ENCODE measurements at regions not wholly inside any gene's neighbourhood (a gene's known extent, or its start where the extent isn't known, plus 50 kb on each side); places are given as distances from the start of the nearest gene placed in this dataset.

DNA sequence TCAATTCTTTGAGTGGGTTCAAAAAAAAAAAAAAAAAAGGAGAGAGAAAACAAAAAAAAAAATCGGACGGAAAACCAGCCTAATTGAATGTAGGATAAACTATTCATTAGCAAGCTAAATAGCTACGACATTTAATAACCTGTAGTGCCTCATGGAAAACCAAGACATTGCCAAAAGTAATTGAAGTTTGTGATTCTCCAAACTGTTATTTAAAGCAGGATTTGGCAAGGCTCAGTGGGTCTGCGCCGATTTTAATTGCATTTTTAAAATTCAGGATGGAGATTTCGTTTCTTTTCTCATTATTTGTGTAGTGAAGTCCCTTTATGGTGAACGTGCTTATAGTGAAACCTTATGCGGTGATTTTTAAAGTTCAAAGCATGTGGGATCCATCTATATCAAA, 127.2 kb upstream of the NFIB start:
- Histone ChIP-seq H3K79me2 (ENCODE audit: insufficient read depth, low read length) (no peaks in the 10 kb centered on the region), H3K4me2 (ENCODE audit: insufficient read depth, insufficient read length, low read length) (no peak overlapping the region), H2BK15ac (ENCODE audit: low read depth, low read length) (no peak overlapping the region), H3K23ac (ENCODE audit: insufficient read length, low read depth, low read length) (no peak overlapping the region), H3K4ac (ENCODE audit: low read depth, low read length) (no peak overlapping the region), H3T11ph (ENCODE audit: low read length) (no peak overlapping the region), H3K14ac (ENCODE audit: insufficient read depth, low read length) (no peak overlapping the region), H2BK5ac (ENCODE audit: insufficient read length, low read length) (no peak overlapping the region), H2BK120ac (ENCODE audit: low read depth, low read length, poor library complexity, severe bottlenecking) (no peak overlapping the region), H3K23me2 (ENCODE audit: insufficient read length, low read depth, low read length, poor library complexity, severe bottlenecking) (no peaks in the 10 kb centered on the region), H2BK20ac (ENCODE audit: low read depth, low read length, poor library complexity, severe bottlenecking) (no peak overlapping the region), H4K5ac (ENCODE audit: insufficient read length, low read depth, low read length) (no peak overlapping the region), H2AK5ac (ENCODE audit: insufficient read length, low read length) (no peak overlapping the region), H4K91ac (ENCODE audit: insufficient read length, low read depth, low read length) (no peak overlapping the region), H3K9ac (ENCODE audit: extremely low read depth, insufficient read length, low read length) (no peak overlapping the region), H4K20me1 (ENCODE audit: control insufficient read depth, insufficient read depth, insufficient read length) (no peaks in the 10 kb centered on the region), H2BK12ac (ENCODE audit: insufficient read length, low read depth, low read length) (no peak overlapping the region), H3K9me3 (ENCODE audit: control insufficient read depth, low read depth, low read length) (no peaks in the 10 kb centered on the region), H3K18ac (ENCODE audit: insufficient read length, low read depth, low read length) (no peak overlapping the region), H4K8ac (replicated peaks; ENCODE audit: insufficient read length, low read depth, low read length) (no peak overlapping the region), H3K79me1 (ENCODE audit: insufficient read depth, low read depth, low read length, poor library complexity, severe bottlenecking) (no peaks in the 10 kb centered on the region), H3K27ac (ENCODE audit: insufficient read length, low read depth, low read length) (no peak overlapping the region), H3K27me3 (ENCODE audit: insufficient read depth, low read length) (no peaks in the 10 kb centered on the region), H3K56ac (ENCODE audit: insufficient read length, low read depth, low read length) (no peak overlapping the region), H3K4me1 (ENCODE audit: insufficient read depth, low read length) (no peaks in the 10 kb centered on the region; the same call in 1 of the 2 replicates), H2AFZ (ENCODE audit: low read length) (no peak overlapping the region)
- no peaks in the 10 kb centered on the region for H3K36me3 Mint-ChIP-seq (ENCODE audit: insufficient read depth in 1 of 3, low read depth in 3 of 3)
- H3K4me3 Mint-ChIP-seq = no peak overlapping the region
- TF ChIP-seq, protein P1, sequence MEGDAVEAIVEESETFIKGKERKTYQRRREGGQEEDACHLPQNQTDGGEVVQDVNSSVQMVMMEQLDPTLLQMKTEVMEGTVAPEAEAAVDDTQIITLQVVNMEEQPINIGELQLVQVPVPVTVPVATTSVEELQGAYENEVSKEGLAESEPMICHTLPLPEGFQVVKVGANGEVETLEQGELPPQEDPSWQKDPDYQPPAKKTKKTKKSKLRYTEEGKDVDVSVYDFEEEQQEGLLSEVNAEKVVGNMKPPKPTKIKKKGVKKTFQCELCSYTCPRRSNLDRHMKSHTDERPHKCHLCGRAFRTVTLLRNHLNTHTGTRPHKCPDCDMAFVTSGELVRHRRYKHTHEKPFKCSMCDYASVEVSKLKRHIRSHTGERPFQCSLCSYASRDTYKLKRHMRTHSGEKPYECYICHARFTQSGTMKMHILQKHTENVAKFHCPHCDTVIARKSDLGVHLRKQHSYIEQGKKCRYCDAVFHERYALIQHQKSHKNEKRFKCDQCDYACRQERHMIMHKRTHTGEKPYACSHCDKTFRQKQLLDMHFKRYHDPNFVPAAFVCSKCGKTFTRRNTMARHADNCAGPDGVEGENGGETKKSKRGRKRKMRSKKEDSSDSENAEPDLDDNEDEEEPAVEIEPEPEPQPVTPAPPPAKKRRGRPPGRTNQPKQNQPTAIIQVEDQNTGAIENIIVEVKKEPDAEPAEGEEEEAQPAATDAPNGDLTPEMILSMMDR (conservative IDR thresholded peaks at IDR 0.05) = no peak
- peaks cover 6 to 11% of the 10 kb centered on the region in 2 experiments; a peak in 3 of 4 replicates for H3K4me1 Mint-ChIP-seq
- no peak for DNase-seq
- no peak overlapping the region for H3K27ac Mint-ChIP-seq
- H3K27me3 Mint-ChIP-seq (ENCODE audit: low read depth) = no peaks in the 10 kb centered on the region; the same call in 1 of the 2 replicates
- WGBS (ENCODE audit: extremely low coverage, insufficient read length, low lambda C conversion rate) = no CpG with 5 or more reads among the region's 8 CpGs
- H3K9me3 Mint-ChIP-seq = no peaks in the 10 kb centered on the region
